ENCODE measurements at regions not wholly inside any gene's neighbourhood (a gene's known extent, or its start where the extent isn't known, plus 50 kb on each side); places are given as distances from the start of the nearest gene placed in this dataset.
A peak's percentile ranks its signal among the peaks of the same experiment; 100 is the strongest.

- Histone ChIP-seq H3K36me3 (ENCODE audit: control insufficient read depth in 1 of 2, insufficient read depth in 2 of 2, low read length in 2 of 2) (no peaks in the 10 kb centered on the region), H3K4me1 (ENCODE audit: control insufficient read depth in 1 of 2, insufficient read depth in 2 of 2, low read length in 2 of 2) (peaks cover 11 to 13% of the 10 kb centered on the region in 2 experiments), H3K27ac (ENCODE audit: low read depth, low read length) (no peak overlapping the region), H3K23ac (ENCODE audit: low read length) (no peak overlapping the region), H3K4me3 (ENCODE audit: low read depth, low read length) (no peak overlapping the region), H4K12ac (ENCODE audit: low read depth, low read length) (no peak overlapping the region), H3K27me3 (ENCODE audit: insufficient read depth, low read length) (no peaks in the 10 kb centered on the region), H3K14ac (ENCODE audit: low read length) (no peak overlapping the region), H4K8ac (ENCODE audit: low read depth, low read length) (no peak overlapping the region), H3K4ac (ENCODE audit: low read depth, low read length) (no peak overlapping the region), H2BK5ac (ENCODE audit: low read depth, low read length, poor library complexity) (no peak overlapping the region), H3K9me3 (ENCODE audit: insufficient read depth, low read depth, low read length) (no peaks in the 10 kb centered on the region), H3K79me1 (ENCODE audit: low read length) (peaks cover 2% of the 10 kb centered on the region), H3K4me2 (ENCODE audit: low read length) (no peak overlapping the region), H3K9ac (ENCODE audit: low read length) (no peak overlapping the region), H2BK120ac (ENCODE audit: insufficient read depth, low read length, poor library complexity) (no peak overlapping the region), H3K18ac (ENCODE audit: low read length) (no peak overlapping the region), H4K91ac (ENCODE audit: low read depth, low read length) (no peak overlapping the region), H3K79me2 (ENCODE audit: control insufficient read depth, insufficient read depth, low read length, poor library complexity) (no peaks in the 10 kb centered on the region), H2BK12ac (ENCODE audit: low read length) (no peak overlapping the region), H2AK5ac (ENCODE audit: low read length) (no peak overlapping the region), H2AFZ (ENCODE audit: insufficient read depth, low read length, poor library complexity) (no peak overlapping the region)
- DNase-seq: no peak
- no CpG with 5 or more reads among the region's 5 CpGs for WGBS (ENCODE audit: extremely low coverage, insufficient coverage, insufficient read length)
These were observed 70.7 kb upstream of the ARMC2 start for GRCh38 chr6:108777536-108777935.

DNA sequence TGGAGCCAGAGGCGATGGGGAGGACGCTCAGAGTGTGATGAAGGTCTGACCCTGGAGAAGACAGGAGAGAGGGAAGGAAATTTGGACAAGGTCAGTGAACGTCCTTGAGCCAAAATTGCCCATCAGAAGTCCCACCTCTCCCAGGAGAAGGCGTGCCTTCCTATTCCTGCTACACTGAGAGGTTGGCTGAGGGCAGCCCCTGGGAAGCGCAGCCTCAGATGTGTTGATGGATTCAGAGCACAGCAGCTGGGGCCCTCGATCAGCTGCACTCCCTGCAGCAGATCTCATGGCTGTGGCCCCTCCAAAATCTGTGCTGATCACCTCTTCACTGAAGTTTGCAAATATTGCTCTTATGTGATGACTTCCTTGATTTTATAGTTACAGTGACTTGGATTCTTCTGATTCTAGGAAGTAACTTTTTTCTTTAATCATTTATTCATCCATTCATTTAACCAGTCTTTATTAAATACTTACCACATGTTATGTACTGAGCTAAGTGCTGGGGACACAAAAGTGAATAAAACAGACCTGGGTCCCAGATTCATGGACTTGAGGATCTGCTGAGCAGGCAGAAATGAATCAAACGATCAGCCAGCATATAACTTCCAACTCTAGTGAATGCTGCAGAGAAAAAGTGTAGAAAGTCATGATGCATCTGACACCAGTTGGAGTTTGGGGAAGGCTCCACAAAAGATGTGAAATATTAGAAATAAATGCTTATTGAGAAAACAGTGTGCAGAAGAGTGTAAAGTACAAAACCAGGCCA, 69.6 kb upstream of the ARMC2 start:
- H3K79me2 ChIP-seq (ENCODE audit: control insufficient read depth, insufficient read depth, low read length, poor library complexity): no peaks in the 10 kb centered on the region

DNA sequence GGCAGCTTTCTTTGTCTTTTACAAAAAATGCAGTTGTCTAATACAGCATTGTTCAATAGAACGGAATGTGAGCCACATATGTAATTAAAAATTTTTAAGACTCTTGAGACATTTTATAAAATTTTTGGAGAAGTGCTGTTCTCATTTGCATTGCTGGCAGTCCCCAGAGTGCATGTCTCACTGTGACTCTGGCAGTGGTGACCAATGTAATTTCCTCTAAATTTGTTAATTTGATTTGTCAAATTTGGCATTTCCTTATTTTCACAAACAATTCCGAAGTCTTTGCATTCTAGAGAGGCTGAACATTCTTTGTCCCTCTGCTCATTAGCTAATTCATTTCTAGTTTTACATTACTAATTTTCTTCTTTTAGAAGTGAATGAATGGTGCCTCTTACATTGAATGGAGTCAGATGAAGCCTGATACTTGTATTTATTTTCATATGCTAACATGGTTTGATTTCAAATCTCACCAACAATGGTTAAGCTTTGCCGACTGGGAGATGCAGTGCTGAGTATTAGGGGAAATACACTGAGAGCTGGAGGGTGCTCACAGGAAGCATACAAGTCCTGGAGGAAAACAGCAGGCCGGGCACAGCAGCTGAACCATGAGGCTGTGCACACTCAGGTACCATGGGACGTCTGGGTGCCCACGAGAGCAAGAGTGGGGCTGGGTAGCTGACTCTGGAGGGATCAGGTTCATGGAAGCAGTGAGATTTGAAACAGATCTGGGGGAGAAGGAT, 68.5 kb upstream of the ARMC2 start:
- no CpG with 5 or more reads among the region's 6 CpGs for WGBS (ENCODE audit: extremely low coverage, insufficient coverage, insufficient read length)
- Histone ChIP-seq H2BK5ac (ENCODE audit: low read depth, low read length, poor library complexity) (no peak overlapping the region), H3K18ac (ENCODE audit: low read length) (no peak overlapping the region), H3K27me3 (ENCODE audit: insufficient read depth, low read length) (no peaks in the 10 kb centered on the region), H3K79me1 (ENCODE audit: low read length) (peaks cover 2% of the 10 kb centered on the region), H3K4me2 (ENCODE audit: low read length) (peak overlapping the region; percentile 8), H2BK12ac (ENCODE audit: low read length) (peak overlapping the region; percentile 86), H3K4me3 (ENCODE audit: low read depth, low read length) (no peak overlapping the region), H3K23ac (ENCODE audit: low read length) (peak overlapping the region; percentile 46), H4K8ac (ENCODE audit: low read depth, low read length) (no peak overlapping the region), H2AFZ (ENCODE audit: insufficient read depth, low read length, poor library complexity) (no peak overlapping the region), H2BK120ac (ENCODE audit: insufficient read depth, low read length, poor library complexity) (no peak overlapping the region), H3K4me1 (ENCODE audit: control insufficient read depth in 1 of 2, insufficient read depth in 2 of 2, low read length in 2 of 2) (peaks cover 11 to 16% of the 10 kb centered on the region in 2 experiments), H2AK5ac (ENCODE audit: low read length) (no peak overlapping the region), H3K4ac (ENCODE audit: low read depth, low read length) (no peak overlapping the region), H3K14ac (ENCODE audit: low read length) (peak overlapping the region; percentile 1), H3K9me3 (ENCODE audit: insufficient read depth, low read depth, low read length) (no peaks in the 10 kb centered on the region), H3K36me3 (ENCODE audit: control insufficient read depth in 1 of 2, insufficient read depth in 2 of 2, low read length in 2 of 2) (no peaks in the 10 kb centered on the region), H4K91ac (ENCODE audit: low read depth, low read length) (peak overlapping the region; percentile 19), H4K12ac (ENCODE audit: low read depth, low read length) (no peak overlapping the region), H3K79me2 (ENCODE audit: control insufficient read depth, insufficient read depth, low read length, poor library complexity) (no peaks in the 10 kb centered on the region), H3K9ac (ENCODE audit: low read length) (no peak overlapping the region), H3K27ac (ENCODE audit: low read depth, low read length) (no peak overlapping the region)
- DNase-seq: peak in 1 of 2 donors; percentile 27

More for the DNA sequence above, 69.6 kb upstream of the ARMC2 start:
- Histone ChIP-seq H3K9ac (ENCODE audit: low read length) (peak overlapping the region; percentile 48), H3K4ac (ENCODE audit: low read depth, low read length) (no peak overlapping the region), H3K27ac (ENCODE audit: low read depth, low read length) (no peak overlapping the region), H4K91ac (ENCODE audit: low read depth, low read length) (no peak overlapping the region), H3K14ac (ENCODE audit: low read length) (no peak overlapping the region), H3K9me3 (ENCODE audit: insufficient read depth, low read depth, low read length) (no peaks in the 10 kb centered on the region), H2AFZ (ENCODE audit: insufficient read depth, low read length, poor library complexity) (no peak overlapping the region), H3K4me2 (ENCODE audit: low read length) (no peak overlapping the region), H2AK5ac (ENCODE audit: low read length) (peak overlapping the region; percentile 4), H4K8ac (ENCODE audit: low read depth, low read length) (no peak overlapping the region), H3K18ac (ENCODE audit: low read length) (no peak overlapping the region), H3K36me3 (ENCODE audit: control insufficient read depth in 1 of 2, insufficient read depth in 2 of 2, low read length in 2 of 2) (no peaks in the 10 kb centered on the region), H3K4me1 (ENCODE audit: control insufficient read depth in 1 of 2, insufficient read depth in 2 of 2, low read length in 2 of 2) (peaks cover 11 to 16% of the 10 kb centered on the region in 2 experiments), H2BK120ac (ENCODE audit: insufficient read depth, low read length, poor library complexity) (no peak overlapping the region), H2BK5ac (ENCODE audit: low read depth, low read length, poor library complexity) (no peak overlapping the region), H4K12ac (ENCODE audit: low read depth, low read length) (no peak overlapping the region), H2BK12ac (ENCODE audit: low read length) (no peak overlapping the region), H3K23ac (ENCODE audit: low read length) (no peak overlapping the region), H3K79me1 (ENCODE audit: low read length) (peaks cover 2% of the 10 kb centered on the region), H3K4me3 (ENCODE audit: low read depth, low read length) (no peak overlapping the region), H3K27me3 (ENCODE audit: insufficient read depth, low read length) (no peaks in the 10 kb centered on the region)
- no peak for DNase-seq
- no CpG with 5 or more reads among the region's 7 CpGs for WGBS (ENCODE audit: extremely low coverage, insufficient coverage, insufficient read length)

DNA sequence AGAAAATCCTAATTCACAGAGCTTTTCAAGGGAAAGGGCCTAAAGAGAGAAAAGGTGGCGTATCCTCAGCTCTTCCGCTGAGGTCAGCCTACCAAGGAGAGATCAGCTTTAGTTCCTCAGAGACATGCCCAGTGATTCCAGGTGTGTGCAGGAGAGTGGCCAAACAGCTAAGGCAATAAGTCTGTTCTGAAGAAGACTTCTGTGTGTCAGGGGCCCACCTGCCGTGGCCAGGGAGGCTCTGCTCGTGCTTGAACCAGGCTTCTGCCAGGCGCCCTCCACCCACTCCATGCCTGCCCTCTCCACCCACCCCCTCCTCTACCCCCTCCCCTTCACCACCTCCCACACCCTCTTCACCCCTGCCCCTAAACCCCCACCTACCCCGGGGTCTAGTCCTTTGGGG, 67.4 kb upstream of the ARMC2 start:
- peaks cover 2% of the 10 kb centered on the region for H3K79me1 ChIP-seq (ENCODE audit: low read length)
- no peak overlapping the region for H4K8ac ChIP-seq (ENCODE audit: low read depth, low read length)
- peak overlapping the region; percentile 49 for H2AK5ac ChIP-seq (ENCODE audit: low read length)
- H3K36me3 ChIP-seq (ENCODE audit: control insufficient read depth in 1 of 2, insufficient read depth in 2 of 2, low read length in 2 of 2): no peaks in the 10 kb centered on the region
- no peak overlapping the region for H3K14ac ChIP-seq (ENCODE audit: low read length)
- H3K18ac ChIP-seq (ENCODE audit: low read length): no peak overlapping the region
- no peak overlapping the region for H3K27ac ChIP-seq (ENCODE audit: low read depth, low read length)
- no peak overlapping the region for H3K4me3 ChIP-seq (ENCODE audit: low read depth, low read length)
- no peaks in the 10 kb centered on the region for H3K27me3 ChIP-seq (ENCODE audit: insufficient read depth, low read length)
- no peaks in the 10 kb centered on the region for H3K79me2 ChIP-seq (ENCODE audit: control insufficient read depth, insufficient read depth, low read length, poor library complexity)
- no peaks in the 10 kb centered on the region for H3K9me3 ChIP-seq (ENCODE audit: insufficient read depth, low read depth, low read length)
- H2BK120ac ChIP-seq (ENCODE audit: insufficient read depth, low read length, poor library complexity): no peak overlapping the region
- H2BK12ac ChIP-seq (ENCODE audit: low read length): peak overlapping the region; percentile 70
- H3K23ac ChIP-seq (ENCODE audit: low read length): no peak overlapping the region
- H4K91ac ChIP-seq (ENCODE audit: low read depth, low read length): peak overlapping the region; percentile 60
- no peak overlapping the region for H3K4me2 ChIP-seq (ENCODE audit: low read length)
- no peak overlapping the region for H3K9ac ChIP-seq (ENCODE audit: low read length)
- no peak overlapping the region for H4K12ac ChIP-seq (ENCODE audit: low read depth, low read length)
- no peak overlapping the region for H2BK5ac ChIP-seq (ENCODE audit: low read depth, low read length, poor library complexity)
- no peak for DNase-seq
- H2AFZ ChIP-seq (ENCODE audit: insufficient read depth, low read length, poor library complexity): no peak overlapping the region
- H3K4ac ChIP-seq (ENCODE audit: low read depth, low read length): no peak overlapping the region
- WGBS (ENCODE audit: extremely low coverage, insufficient coverage, insufficient read length): no CpG with 5 or more reads among the region's 6 CpGs
- H3K4me1 ChIP-seq (ENCODE audit: control insufficient read depth in 1 of 2, insufficient read depth in 2 of 2, low read length in 2 of 2): peaks cover 11 to 16% of the 10 kb centered on the region in 2 experiments
